Glomerular visceral epithelial cell (primary cell): ENCODE measurements at regions not wholly inside any gene's neighbourhood (a gene's known extent, or its start where the extent isn't known, plus 50 kb on each side); places are given as distances from the start of the nearest gene placed in this dataset.

Source experiments
- DNase-seq: peaks from one replicate; pipeline ENCODE4 v3.0.0-alpha.2; 2016; ENCODE audit errors: extremely low spot score

- DNase-seq, result no peak
Observed at GRCh38 chr14:62084020-62084419, 321.8 kb downstream of the SNAPC1 start.

- no peak for DNase-seq
Observed at GRCh38 chr14:62087191-62087590, 325.0 kb downstream of the SNAPC1 start.

GRCh38 chr14:62093736-62094135, 331.5 kb downstream of the SNAPC1 start:
- no peak for DNase-seq

DNA sequence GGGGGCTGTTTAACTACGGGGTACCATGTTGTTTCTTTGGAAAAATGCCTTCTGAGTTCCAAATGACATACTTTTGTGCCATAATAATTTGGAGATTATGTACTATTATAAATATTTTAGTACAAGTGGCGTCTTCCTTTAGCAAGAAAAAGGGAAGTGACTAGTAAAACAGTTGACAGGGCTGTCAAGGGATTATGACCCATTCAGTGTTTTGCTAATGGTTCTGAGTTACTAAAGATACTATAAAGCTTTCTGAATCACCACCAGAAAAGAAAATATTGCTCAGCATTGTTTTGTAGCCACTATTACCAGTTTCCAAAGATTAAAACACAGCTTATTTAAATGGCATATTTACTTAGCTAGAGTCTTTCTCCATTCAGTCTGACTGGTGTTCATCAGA, 334.9 kb downstream of the SNAPC1 start:
- no peak for DNase-seq

GRCh38 chr14:62097824-62098223, 335.6 kb downstream of the SNAPC1 start:
- DNase-seq, result no peak

DNA sequence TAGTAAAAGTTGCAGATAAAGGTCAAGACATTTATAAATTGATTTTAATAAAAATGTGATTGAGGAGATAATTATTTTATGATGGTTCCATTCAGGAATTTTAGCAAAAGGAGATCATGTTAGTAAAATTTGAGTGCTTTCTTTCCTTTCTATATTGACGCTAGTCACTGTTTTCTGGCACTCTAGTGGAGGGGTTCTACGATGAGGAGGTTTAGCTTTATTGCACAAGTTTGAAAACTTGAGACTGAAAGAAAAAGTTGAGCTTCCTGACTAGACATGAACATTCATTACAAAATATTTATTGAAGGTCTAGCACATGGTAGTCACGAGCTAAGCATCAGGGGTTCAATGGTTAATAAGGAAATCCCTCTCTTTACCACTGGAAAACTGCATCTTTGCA, 336.1 kb downstream of the SNAPC1 start:
- DNase-seq, result no peak

DNA sequence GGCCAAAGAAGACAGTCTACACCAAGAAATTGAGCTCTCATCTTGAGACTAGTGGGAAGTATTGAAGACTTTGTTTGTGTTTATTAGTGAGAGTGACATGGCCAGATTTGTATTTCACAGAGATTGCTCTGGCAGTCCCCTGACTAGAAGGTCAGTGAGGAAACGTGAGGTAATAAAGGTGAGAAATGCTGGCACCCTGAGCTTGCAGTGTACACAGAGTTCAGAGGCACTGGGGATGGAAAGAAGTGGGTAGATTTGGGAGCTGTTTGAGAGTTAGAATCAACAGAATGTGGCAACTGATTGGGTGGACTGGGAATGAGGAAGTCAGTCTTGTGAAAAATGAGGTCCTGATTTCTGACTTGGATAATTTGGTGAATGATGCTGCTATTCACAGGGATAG, 336.9 kb downstream of the SNAPC1 start:
- DNase-seq, result no peak

- DNase-seq, result no peak
Observed at GRCh38 chr14:62101189-62101588, 339.0 kb downstream of the SNAPC1 start.

- no peak for DNase-seq
Observed at GRCh38 chr14:62101673-62102348, 339.6 kb downstream of the SNAPC1 start.

DNA sequence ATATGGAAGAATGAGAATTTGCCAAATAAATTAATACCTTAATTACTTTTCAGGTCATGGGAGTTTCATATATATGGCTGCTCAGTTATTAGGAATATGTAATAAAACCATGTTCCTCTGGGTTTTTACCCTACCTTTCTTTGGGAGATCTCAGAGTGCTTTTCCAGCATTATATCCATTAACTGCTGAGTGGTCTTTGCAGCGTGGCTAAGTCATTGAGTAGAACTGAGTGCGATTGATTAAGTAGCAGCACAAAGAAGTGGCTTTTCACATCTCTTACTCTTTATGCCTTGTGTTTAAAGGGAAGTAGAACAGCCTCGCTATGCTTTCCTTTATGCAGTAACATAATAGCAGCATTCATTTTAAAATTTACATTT, 340.1 kb downstream of the SNAPC1 start:
- DNase-seq, result no peak

- no peak for DNase-seq
Observed at GRCh38 chr14:62103464-62103863, 341.2 kb downstream of the SNAPC1 start.

DNA sequence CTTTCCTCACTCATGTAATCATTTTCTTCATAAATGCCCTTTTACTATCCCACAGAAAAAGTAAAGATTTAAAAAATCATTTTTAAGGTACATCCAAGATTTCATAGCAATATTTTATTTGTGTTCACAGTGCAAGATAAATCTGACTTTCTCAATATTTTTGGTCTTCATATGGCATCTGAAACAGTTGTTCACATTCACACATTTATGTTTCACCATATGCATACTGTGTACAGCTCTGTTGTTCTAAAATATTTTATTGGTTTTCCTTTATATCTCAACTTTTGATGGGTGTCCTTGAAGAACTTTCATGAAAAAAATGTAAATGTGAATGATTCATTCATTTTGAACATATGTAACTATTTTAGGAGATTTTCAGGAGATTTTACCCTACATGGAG, 348.7 kb downstream of the SNAPC1 start:
- DNase-seq, result no peak

- DNase-seq, result peak; percentile 14
Observed at GRCh38 chr14:62117010-62117750, 355.0 kb downstream of the SNAPC1 start.

GRCh38 chr14:62117751-62118105, 355.5 kb downstream of the SNAPC1 start:
- no peak for DNase-seq

DNA sequence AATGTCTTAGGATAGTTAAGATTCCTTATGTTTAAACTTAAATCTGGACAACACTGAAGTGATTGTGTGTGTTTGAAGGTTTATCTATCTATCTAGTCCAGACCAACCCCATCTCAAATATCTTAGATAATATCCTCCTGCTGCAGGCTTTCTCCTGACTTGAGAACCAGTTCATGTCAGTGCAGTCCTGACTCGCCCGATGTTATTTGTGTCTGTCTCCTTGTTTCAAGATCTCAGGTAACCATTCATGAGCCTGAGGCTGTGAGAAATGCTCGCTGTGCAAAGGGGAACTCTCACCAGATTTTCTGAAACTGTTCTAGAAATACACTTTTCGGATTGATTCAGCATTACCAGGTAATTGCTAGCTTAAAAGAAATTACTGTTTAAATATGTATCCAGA, 356.2 kb downstream of the SNAPC1 start:
- DNase-seq, result no peak

DNA sequence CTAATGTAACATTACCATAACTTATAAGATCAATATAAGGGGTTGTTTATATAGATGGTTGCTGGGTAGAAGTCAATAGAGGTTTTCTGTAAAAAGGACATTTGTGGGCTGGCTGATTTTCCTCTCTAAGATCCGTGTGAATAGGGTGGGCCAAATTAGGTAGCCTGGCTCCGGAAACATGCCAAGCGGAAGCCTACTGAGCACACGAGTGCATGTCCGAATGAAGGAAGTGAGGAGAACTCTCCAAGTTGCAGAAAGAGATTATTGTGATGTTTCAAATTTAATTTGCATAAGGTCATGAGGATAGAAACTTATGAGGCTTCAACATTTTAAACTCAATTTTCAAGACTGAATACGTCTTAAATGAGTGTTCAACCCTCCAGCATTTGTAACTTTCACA, 356.7 kb downstream of the SNAPC1 start:
- no peak for DNase-seq

DNA sequence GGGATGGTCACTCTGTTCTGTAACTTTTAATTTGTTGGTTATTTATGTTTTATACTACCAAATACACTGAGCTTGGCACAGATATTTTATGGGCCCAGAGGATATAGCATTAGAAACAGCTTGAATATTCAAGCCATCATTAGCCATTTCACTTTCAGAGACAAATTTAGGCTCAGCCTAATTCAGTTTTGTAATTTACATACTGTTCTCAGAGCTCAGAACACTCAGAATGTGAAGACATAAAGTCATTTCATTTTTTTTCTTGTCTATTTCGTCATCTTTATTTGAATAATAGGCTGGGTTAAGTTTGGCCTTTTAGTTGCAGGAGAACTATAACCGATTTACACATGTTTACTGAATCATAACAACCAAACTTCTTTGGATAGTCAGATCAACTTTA, 361.7 kb downstream of the SNAPC1 start:
- no peak for DNase-seq

- DNase-seq, result no peak
Observed at GRCh38 chr14:62125793-62126192, 363.6 kb downstream of the SNAPC1 start.

DNA sequence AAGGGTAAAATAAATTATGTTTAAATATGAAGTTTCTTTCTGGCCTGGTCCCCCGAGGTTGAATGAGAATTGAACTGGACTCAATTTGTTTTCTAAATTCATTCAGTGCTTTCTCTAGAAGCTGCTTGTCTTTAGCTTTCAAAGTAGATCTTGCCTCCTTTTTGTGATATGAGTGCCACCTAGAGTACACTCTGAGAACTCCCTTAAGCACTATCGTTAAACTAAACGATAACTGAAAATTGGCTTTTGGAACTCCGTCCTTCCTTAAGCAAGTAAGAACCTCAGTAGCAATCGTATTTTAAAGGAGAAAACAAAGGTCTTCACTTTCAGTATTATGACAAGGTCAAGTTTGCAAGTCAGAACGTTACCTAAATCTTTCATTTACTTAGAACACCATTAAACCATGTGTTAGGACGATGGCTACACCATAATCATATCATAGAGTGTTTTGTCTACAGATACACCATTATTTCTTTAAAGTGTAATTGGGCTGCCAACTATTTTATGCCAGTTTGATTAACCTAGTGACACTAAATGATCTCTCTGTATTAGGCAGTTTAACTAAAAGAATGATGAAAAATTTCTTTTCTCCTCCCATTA, 364.8 kb downstream of the SNAPC1 start:
- DNase-seq, result peak; percentile 45

DNA sequence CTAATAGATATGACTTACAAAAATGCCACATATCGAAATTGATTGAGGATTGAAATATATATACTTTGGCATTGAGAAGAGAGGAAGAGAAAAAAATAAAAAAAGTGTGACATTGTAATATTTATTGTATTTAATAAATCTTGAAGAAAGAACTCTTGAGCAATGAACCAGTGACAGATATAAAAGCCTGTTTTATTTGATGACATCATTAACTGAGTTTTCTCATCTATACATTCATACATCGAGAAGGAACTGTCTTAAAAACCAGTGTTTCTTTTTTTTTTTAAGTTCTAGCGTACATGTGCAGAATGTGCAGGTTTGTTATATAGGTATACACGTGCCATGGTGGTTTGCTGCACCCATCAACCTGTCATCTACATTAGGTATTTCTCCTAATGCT, 368.2 kb downstream of the SNAPC1 start:
- no peak for DNase-seq

DNA sequence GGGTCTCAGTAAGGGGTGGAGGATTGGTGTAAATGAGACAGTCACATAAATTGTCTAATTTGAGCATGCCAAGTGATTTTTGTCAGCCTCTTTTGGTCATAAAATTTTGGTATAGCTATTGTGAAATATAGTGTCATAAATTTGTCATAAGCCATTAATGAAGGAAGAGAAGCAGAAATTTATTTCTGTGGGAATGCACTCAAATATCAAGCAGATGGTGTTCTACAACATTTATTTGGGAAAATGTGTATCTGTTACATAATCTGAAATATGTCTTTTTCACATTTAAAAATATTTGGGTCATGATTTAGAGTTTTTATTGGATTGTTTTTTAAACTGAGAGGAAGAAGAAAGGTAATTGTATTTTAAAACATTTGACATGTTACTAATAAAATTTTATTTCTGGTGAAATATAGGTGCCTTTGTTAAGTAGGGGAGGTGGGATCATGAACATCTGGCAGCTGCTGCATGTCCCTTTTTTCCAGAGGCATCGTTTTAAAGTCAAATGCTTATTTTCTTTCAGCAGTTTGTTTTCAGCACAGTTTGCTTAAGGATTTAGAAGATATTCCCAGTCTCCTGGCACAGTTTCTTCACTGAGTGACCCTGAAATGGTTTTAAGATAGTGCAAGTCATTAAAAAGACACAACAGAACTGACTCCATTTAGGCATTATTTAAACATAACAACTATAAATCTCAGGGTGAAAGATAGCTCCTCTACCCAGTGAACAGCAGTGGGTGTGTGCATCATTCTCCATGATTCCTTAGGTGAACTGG, 371.7 kb downstream of the SNAPC1 start:
- DNase-seq, result no peak

DNA sequence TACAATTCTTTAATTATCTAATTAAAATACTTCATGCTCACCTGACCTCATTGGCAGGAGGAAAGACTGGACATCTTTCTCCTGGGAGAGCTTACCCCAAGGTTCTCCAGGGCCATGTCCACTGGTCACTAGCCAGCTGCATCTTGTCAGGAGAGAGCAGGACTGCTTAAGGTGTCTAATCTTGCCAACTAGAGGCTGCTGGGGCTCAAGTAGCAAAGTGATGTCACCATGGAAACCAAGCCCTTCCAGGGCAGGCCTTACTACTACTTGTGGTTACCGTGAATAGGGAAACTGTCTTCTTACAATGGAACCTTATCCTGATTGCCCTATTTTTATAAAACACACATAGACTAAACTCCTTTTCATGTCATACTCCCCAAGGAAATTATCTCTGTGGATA, 376.4 kb downstream of the SNAPC1 start:
- no peak for DNase-seq

DNA sequence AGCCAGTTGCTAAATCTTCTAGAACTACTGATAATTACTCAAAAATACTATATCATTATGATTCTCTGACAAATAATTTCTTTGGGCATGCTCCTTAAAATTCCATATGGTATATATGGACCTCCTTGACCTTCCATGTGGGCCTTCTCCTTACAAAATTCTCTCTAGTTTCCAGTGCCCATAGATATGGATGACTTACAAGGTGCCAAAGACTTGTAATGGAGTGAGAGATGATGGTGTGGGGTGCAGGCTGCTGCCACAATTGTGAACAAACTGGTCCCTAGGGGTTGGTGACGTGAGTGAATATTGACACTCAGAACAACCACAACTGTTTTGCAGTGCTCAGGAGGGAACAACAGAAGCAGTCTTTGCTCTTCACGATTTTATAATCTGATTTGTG, 378.9 kb downstream of the SNAPC1 start:
- DNase-seq, result no peak
